COLO668 (cell line): ENCODE measurements at regions not wholly inside any gene's neighbourhood (a gene's known extent, or its start where the extent isn't known, plus 50 kb on each side); places are given as distances from the start of the nearest gene placed in this dataset.
"Not testable (repeated sequence)": the region's sequence is repeated elsewhere in the genome, so short reads cannot be mapped to it uniquely, and the experiment has no call there.

Experiments used
- DNase-seq: peaks from one replicate; lab custom pipeline; 2025; ENCODE audit not compliant: unreplicated experiment; lab: John Stamatoyannopoulos, UW

- peak; percentile 66 for DNase-seq
Observed at GRCh38 chr15:77910030-77910911, 167.2 kb downstream of the TBC1D2B start.

- DNase-seq: no peak
Observed at GRCh38 chr15:77909182-77909940, 168.2 kb downstream of the TBC1D2B start.

GRCh38 chr15:77908752-77909111 lies 168.8 kb downstream of the TBC1D2B start:
- DNase-seq: not testable (repeated sequence)

GRCh38 chr15:77907824-77908751 lies 169.4 kb downstream of the TBC1D2B start:
- DNase-seq: peak; percentile 59

GRCh38 chr15:77906062-77906990 lies 171.2 kb downstream of the TBC1D2B start:
- DNase-seq: not testable (repeated sequence)

GRCh38 chr15:77905301-77905920 lies 172.1 kb downstream of the TBC1D2B start:
- DNase-seq: no peak

- no peak for DNase-seq
Observed at GRCh38 chr15:77904901-77905300, 172.6 kb downstream of the TBC1D2B start.

- no peak for DNase-seq
Observed at GRCh38 chr15:77904436-77904821, 173.1 kb downstream of the TBC1D2B start.

- not testable (repeated sequence) for DNase-seq
Observed at GRCh38 chr15:77903761-77904435, 173.6 kb downstream of the TBC1D2B start.

GRCh38 chr15:77902921-77903760 lies 174.4 kb downstream of the TBC1D2B start:
- DNase-seq: not testable (repeated sequence)

GRCh38 chr15:77901921-77902750 lies 175.4 kb downstream of the TBC1D2B start:
- DNase-seq: peak; percentile 5

GRCh38 chr15:77901251-77901881 lies 176.1 kb downstream of the TBC1D2B start:
- no peak for DNase-seq

GRCh38 chr15:77900331-77900963 lies 177.1 kb downstream of the TBC1D2B start:
- peak; percentile 34 for DNase-seq

- not testable (repeated sequence) for DNase-seq
Observed at GRCh38 chr15:77899776-77900175, 177.7 kb downstream of the TBC1D2B start.

- DNase-seq: no peak
Observed at GRCh38 chr15:77898811-77899730, 178.4 kb downstream of the TBC1D2B start.
